GM23248 (cell line): ENCODE measurements at regions not wholly inside any gene's neighbourhood (a gene's known extent, or its start where the extent isn't known, plus 50 kb on each side); places are given as distances from the start of the nearest gene placed in this dataset.

ENCODE experiments used
- EZH2 ChIP-seq: fragments of 200-600 bp; sonication (generic); IDR thresholded peaks from 2 replicates; pipeline ENCODE4 v1.6.1; 2018; ENCODE audit warnings: antibody characterized with exemption, mild to moderate bottlenecking; ENCODE audit not compliant: insufficient read depth, poor library complexity, severe bottlenecking
- EZH2phosphoT487 ChIP-seq: fragments of 200-600 bp; sonication (generic); IDR thresholded peaks from 2 replicates; pipeline ENCODE4 v1.6.1; 2018; ENCODE audit warnings: antibody characterized with exemption, moderate library complexity, mild to moderate bottlenecking, low read depth; ENCODE audit not compliant: insufficient read depth

DNA sequence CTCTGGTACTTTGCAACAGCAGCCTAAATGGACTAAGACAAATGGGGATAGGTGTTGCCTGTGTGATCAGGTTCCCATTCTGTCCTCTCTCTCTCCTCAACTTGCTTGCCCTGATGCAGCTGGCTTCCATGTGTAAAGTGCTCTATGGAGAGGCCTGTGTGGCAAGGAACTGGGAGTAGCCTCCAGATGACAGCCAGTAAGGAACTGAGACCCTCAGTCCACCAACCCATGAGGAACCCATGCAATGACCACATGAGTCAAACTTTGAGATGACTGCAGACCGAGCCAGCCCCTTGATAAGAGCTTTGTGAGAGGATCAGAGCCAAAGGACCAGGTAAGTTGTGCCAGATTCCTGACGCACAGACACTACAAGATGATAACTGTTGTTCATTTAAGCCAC lies 74.6 kb upstream of the ADPGK start:
- TF ChIP-seq EZH2 (no peak), EZH2phosphoT487 (no peak)
